Mesendoderm (in vitro differentiated cells): ENCODE measurements at regions not wholly inside any gene's neighbourhood (a gene's known extent, or its start where the extent isn't known, plus 50 kb on each side); places are given as distances from the start of the nearest gene placed in this dataset.

Source experiments
- DNase-seq: peaks from one replicate; pipeline ENCODE4 v3.0.0; 2013
- H2AK5ac ChIP-seq: 2 replicates; pipeline ENCODE4 v1.6.1; 2013; ENCODE audit warnings: low read length, inconsistent platforms
- H2BK120ac ChIP-seq: 2 replicates; pipeline ENCODE4 v1.6.1; 2013; ENCODE audit warnings: low read depth, mild to moderate bottlenecking, low read length, moderate library complexity, mixed read lengths
- H2BK15ac ChIP-seq: replicated peaks from 2 replicates; pipeline ENCODE4 v1.6.1; 2013; ENCODE audit warnings: low read depth, mild to moderate bottlenecking, moderate library complexity
- H2BK5ac ChIP-seq: 2 replicates; pipeline ENCODE4 v1.6.1; 2013; ENCODE audit warnings: low read length, inconsistent platforms
- H3K18ac ChIP-seq: 2 replicates; pipeline ENCODE4 v1.6.1; 2013; ENCODE audit warnings: mild to moderate bottlenecking, low read length, mixed read lengths
- H3K23ac ChIP-seq: one replicate; pipeline ENCODE4 v1.6.1; 2013; ENCODE audit warnings: low read length
- H3K27ac ChIP-seq: 2 replicates; pipeline ENCODE4 v1.5.1; 2013; ENCODE audit warnings: low read depth, mild to moderate bottlenecking, inconsistent platforms, low read length, moderate library complexity
- H3K27me3 ChIP-seq: 2 replicates; pipeline ENCODE4 v1.6.1; 2013; ENCODE audit warnings: low read length, control low read depth, mild to moderate bottlenecking, inconsistent platforms; ENCODE audit not compliant: insufficient read depth, poor library complexity
- H3K36me3 ChIP-seq: 2 replicates; pipeline ENCODE4 v1.6.1; 2013; ENCODE audit warnings: low read length, inconsistent platforms; ENCODE audit not compliant: control insufficient read depth, insufficient read depth
- H3K4ac ChIP-seq: one replicate; pipeline ENCODE4 v1.6.1; 2013; ENCODE audit warnings: low read depth, mild to moderate bottlenecking, low read length, moderate library complexity
- H3K4me1 ChIP-seq: 2 replicates; pipeline ENCODE4 v1.6.1; 2013; ENCODE audit warnings: low read depth, low read length, inconsistent platforms; ENCODE audit not compliant: control insufficient read depth
- H3K4me2 ChIP-seq: 2 replicates; pipeline ENCODE4 v1.6.1; 2013; ENCODE audit warnings: low read length
- H3K4me3 ChIP-seq: 2 replicates; pipeline ENCODE4 v1.5.1; 2013; ENCODE audit warnings: mild to moderate bottlenecking, low read length
- H3K56ac ChIP-seq: one replicate; pipeline ENCODE4 v1.6.1; 2013; ENCODE audit warnings: low read length
- H3K79me1 ChIP-seq: 2 replicates; pipeline ENCODE4 v1.6.1; 2013; ENCODE audit warnings: low read length, inconsistent platforms
- H3K79me2 ChIP-seq: 2 replicates; pipeline ENCODE4 v1.6.1; 2013; ENCODE audit warnings: mild to moderate bottlenecking, low read length; ENCODE audit not compliant: control insufficient read depth, insufficient read depth
- H3K9ac ChIP-seq: 2 replicates; pipeline ENCODE4 v1.6.1; 2013; ENCODE audit warnings: low read length, inconsistent platforms
- H4K5ac ChIP-seq: one replicate; pipeline ENCODE4 v1.6.1; 2013; ENCODE audit warnings: low read length
- H4K8ac ChIP-seq: one replicate; pipeline ENCODE4 v1.6.1; 2013; ENCODE audit warnings: low read depth, mild to moderate bottlenecking, control low read depth, low read length, moderate library complexity
- WGBS: extraction: QIAGEN DNeasy Blood & Tissue Kit; methylation state at CpG from one replicate; pipeline ENCODE4 v1.1.7; 2013; ENCODE audit warnings: low lambda C conversion rate, missing lambda C conversion rate; ENCODE audit not compliant: insufficient coverage; ENCODE audit errors: extremely low coverage; 5-methylcytosine and 5-hydroxymethylcytosine counted together

DNA sequence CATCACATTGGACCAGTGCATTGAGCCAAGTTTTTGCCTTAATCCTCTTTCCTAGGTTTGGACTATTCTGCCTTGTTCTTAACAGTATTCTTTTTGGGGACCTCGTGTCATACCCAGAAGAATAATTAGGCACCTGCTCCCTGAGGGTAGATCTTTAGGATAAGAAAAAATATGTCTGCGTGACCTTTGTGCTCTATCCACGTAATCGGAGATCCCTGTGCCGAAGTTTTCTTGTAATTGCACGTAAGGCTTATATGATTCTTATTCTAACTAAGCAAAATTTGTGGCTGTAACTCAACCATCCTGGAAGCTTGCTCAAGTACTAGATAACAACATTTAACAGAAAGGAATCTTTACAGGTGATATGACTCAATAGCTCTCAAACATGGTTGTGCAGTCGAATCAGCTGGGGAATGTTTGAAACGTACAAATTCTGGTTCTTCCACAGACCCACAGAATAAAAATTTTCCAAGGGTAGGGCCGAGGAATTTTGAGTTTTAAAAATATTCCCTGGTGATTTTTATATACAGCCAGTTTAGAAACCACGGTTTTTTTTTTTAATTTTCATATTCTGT is 344.3 kb downstream of the GBA3 start:
- Histone ChIP-seq H3K27me3 (no peaks in the 10 kb centered on the region), H2BK120ac (no peak overlapping the region), H2AK5ac (no peak overlapping the region), H3K9ac (no peak overlapping the region), H2BK15ac (no peak overlapping the region), H3K23ac (no peak overlapping the region), H3K4me2 (no peak overlapping the region), H3K79me1 (no peaks in the 10 kb centered on the region), H3K79me2 (no peaks in the 10 kb centered on the region), H3K18ac (no peak overlapping the region), H4K8ac (no peak overlapping the region), H3K4ac (no peak overlapping the region), H3K36me3 (no peaks in the 10 kb centered on the region), H3K4me1 (no peaks in the 10 kb centered on the region), H3K56ac (no peak overlapping the region), H3K27ac (no peak overlapping the region), H2BK5ac (no peak overlapping the region), H3K4me3 (no peak overlapping the region), H4K5ac (no peak overlapping the region)
- WGBS = no CpG with 5 or more reads among the region's 10 CpGs
- DNase-seq = no peak

DNA sequence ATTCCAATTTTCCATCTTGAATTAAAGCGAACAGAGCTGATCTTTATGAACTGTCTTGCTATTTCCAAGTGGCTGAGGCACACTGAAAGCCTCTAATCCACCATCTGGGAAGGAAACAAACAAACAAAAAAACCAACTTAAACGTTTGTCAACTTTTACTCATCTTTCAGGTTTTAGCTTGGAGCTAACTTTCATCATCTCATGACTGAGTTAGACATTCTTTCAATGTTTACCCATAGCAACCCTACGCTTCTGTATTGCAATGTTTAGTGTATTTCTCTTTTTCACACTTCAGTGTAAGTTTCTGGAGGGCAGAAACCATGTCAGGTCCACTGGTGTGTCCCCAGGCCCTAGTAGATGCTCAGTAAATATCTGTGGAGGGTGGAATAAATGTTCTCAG is 343.8 kb downstream of the GBA3 start:
- Histone ChIP-seq H3K9ac (no peak overlapping the region), H3K79me1 (no peaks in the 10 kb centered on the region), H3K4ac (no peak overlapping the region), H3K4me1 (no peaks in the 10 kb centered on the region), H3K4me2 (no peak overlapping the region), H2BK5ac (no peak overlapping the region), H2BK120ac (no peak overlapping the region), H3K79me2 (no peaks in the 10 kb centered on the region), H3K23ac (no peak overlapping the region), H3K4me3 (no peak overlapping the region), H3K36me3 (no peaks in the 10 kb centered on the region), H2AK5ac (no peak overlapping the region), H4K8ac (no peak overlapping the region), H4K5ac (no peak overlapping the region), H3K56ac (no peak overlapping the region), H3K27me3 (no peaks in the 10 kb centered on the region), H3K27ac (no peak overlapping the region), H3K18ac (no peak overlapping the region), H2BK15ac (no peak overlapping the region)
- no peak for DNase-seq
- no CpG with 5 or more reads among the region's 3 CpGs for WGBS

DNA sequence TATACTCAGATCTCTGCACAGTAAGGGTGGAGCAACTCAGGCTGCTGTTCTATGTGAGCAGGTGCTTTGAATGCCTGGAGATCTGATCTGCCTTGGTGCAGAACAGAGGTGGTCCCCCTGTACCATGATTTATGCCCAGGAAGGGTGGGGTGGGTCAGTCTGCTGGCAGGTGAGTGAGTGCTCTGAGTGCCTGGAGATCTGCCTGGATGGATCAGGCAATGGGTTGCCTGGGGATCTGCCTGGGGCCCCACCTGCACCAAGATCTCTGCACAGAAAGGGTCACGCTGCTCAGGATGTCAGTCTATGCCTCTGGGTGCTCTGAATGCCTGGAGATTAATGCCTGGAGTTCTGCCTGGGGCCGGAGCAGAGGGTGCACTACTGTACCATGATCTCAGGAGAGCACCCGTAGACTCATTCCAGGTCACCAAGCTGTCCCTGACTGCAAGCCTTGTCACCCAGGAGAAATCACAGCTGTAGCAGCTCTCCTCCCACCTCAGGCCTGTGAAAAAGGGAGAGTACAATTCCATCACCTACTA is 342.9 kb downstream of the GBA3 start:
- H3K27me3 ChIP-seq = no peaks in the 10 kb centered on the region
- no peak overlapping the region for H3K27ac ChIP-seq
- no CpG with 5 or more reads among the region's 3 CpGs for WGBS
- H2AK5ac ChIP-seq = no peak overlapping the region
- no peaks in the 10 kb centered on the region for H3K79me1 ChIP-seq
- no peak overlapping the region for H2BK120ac ChIP-seq
- H4K5ac ChIP-seq = no peak overlapping the region
- H3K4me2 ChIP-seq = no peak overlapping the region
- no peak overlapping the region for H4K8ac ChIP-seq
- no peak overlapping the region for H3K9ac ChIP-seq
- no peak overlapping the region for H3K4ac ChIP-seq
- no peaks in the 10 kb centered on the region for H3K36me3 ChIP-seq
- H3K4me1 ChIP-seq = no peaks in the 10 kb centered on the region
- H3K79me2 ChIP-seq = no peaks in the 10 kb centered on the region
- H3K18ac ChIP-seq = no peak overlapping the region
- no peak overlapping the region for H3K23ac ChIP-seq
- no peak overlapping the region for H3K56ac ChIP-seq
- H3K4me3 ChIP-seq = no peak overlapping the region
- DNase-seq = no peak
- H2BK5ac ChIP-seq = no peak overlapping the region
- H2BK15ac ChIP-seq = no peak overlapping the region

DNA sequence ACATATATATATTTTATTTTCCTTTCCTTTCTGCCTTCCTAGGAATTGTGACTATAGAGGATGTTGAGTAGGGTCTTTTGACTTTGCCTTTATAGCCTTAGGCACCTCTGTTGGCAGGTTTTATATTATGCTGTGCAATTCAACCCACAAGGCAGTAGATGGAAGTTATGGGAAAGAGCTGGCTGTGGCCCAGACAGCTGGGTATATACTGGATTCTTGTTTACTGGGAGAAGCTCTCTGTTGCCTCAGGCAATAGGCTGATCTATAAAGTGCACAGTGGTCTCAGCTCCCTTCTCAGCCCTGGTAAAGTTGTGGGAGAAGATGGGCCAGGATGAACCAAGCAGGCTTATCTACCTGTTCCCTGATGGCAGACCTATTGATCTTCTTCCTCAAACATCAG is 342.0 kb downstream of the GBA3 start:
- Histone ChIP-seq H4K8ac (no peak overlapping the region), H4K5ac (no peak overlapping the region), H3K56ac (no peak overlapping the region), H3K36me3 (no peaks in the 10 kb centered on the region), H3K23ac (no peak overlapping the region), H3K4me1 (no peaks in the 10 kb centered on the region), H3K27me3 (no peaks in the 10 kb centered on the region), H3K4ac (no peak overlapping the region), H3K27ac (no peak overlapping the region), H3K79me2 (no peaks in the 10 kb centered on the region), H2BK120ac (no peak overlapping the region), H3K4me3 (no peak overlapping the region), H3K18ac (no peak overlapping the region), H3K4me2 (no peak overlapping the region), H3K79me1 (no peaks in the 10 kb centered on the region), H2BK5ac (no peak overlapping the region), H2BK15ac (no peak overlapping the region), H3K9ac (no peak overlapping the region), H2AK5ac (no peak overlapping the region)
- no peak for DNase-seq

DNA sequence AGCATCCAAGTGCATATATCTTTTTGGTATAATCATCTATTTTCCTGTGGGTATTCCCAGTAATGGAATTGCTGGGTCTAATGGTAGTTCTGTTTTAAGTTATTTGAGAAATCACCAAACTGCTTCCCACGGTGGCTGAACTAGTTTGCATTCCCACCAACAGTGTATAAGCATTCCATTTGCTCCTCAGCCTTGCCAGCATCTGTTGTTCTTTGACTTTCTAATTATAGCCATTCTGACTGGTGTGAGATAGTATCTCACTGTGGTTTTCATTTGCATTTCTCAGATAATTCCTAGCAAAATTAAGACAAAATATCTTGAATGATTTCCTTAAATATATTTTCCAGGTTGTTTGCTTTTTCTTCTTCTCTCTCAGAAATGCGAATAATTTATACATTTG is 341.1 kb downstream of the GBA3 start:
- Histone ChIP-seq H3K9ac (no peak overlapping the region), H3K4me2 (no peak overlapping the region), H3K36me3 (no peaks in the 10 kb centered on the region), H2BK120ac (no peak overlapping the region), H4K5ac (no peak overlapping the region), H3K4me3 (no peak overlapping the region), H3K79me2 (no peaks in the 10 kb centered on the region), H2BK15ac (no peak overlapping the region), H3K79me1 (no peaks in the 10 kb centered on the region), H3K27ac (no peak overlapping the region), H3K4ac (no peak overlapping the region), H2AK5ac (no peak overlapping the region), H3K56ac (no peak overlapping the region), H4K8ac (no peak overlapping the region), H3K4me1 (no peaks in the 10 kb centered on the region), H3K18ac (no peak overlapping the region), H3K23ac (no peak overlapping the region), H2BK5ac (no peak overlapping the region), H3K27me3 (no peaks in the 10 kb centered on the region)
- no CpG with 5 or more reads among the region's 2 CpGs for WGBS
- peak; percentile 68 for DNase-seq

DNA sequence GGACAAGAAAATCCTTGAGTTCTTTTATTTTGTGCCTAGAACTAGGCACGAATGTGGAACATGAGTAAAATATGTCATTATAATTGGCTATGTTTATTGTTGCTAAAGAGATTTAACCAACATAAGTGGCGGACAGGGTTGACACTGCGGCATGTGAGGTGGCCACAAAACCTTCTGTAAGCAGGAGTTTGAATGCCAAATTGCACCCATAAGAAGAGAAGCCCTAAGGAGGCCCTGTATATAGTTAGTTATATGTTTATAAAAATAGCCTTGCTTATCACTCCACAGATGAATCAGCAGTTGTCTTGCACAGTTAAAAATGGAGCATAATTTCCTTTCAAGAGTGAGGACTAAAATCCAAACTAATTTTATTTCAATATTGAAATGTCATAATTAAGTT is 336.1 kb downstream of the GBA3 start:
- Histone ChIP-seq H4K5ac (no peak overlapping the region), H2BK15ac (no peak overlapping the region), H2BK120ac (no peak overlapping the region), H2BK5ac (no peak overlapping the region), H2AK5ac (no peak overlapping the region), H4K8ac (no peak overlapping the region), H3K27ac (no peak overlapping the region), H3K4me3 (no peak overlapping the region), H3K36me3 (no peaks in the 10 kb centered on the region), H3K9ac (no peak overlapping the region), H3K4me1 (no peaks in the 10 kb centered on the region), H3K79me2 (no peaks in the 10 kb centered on the region), H3K79me1 (no peaks in the 10 kb centered on the region), H3K18ac (no peak overlapping the region), H3K4ac (no peak overlapping the region), H3K27me3 (no peaks in the 10 kb centered on the region), H3K56ac (no peak overlapping the region), H3K4me2 (no peak overlapping the region), H3K23ac (no peak overlapping the region)
- no CpG with 5 or more reads among the region's 3 CpGs for WGBS
- no peak for DNase-seq
